ENCODE measurements at regions not wholly inside any gene's neighbourhood (a gene's known extent, or its start where the extent isn't known, plus 50 kb on each side); places are given as distances from the start of the nearest gene placed in this dataset.

DNA sequence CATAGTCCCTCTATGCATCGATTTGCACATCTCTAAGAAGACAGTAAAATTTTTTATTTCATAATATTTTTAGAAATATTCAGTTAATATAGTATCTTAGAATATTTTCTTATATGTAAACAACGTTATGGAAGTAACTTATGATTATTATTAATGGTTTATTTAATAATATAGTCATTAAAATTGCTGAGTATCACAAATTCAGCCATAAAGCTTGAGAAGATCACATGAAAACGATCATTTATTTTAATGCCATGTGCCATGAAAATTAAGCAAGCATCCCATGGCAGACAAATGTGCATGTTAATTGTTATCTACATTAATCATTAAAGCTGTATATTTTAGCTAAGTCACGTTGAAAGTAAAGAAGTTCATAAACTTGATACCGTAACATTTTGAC, 907.1 kb downstream of the KCNT2 start:
- H3K27ac ChIP-seq (ENCODE audit: low read depth, low read length): no peak overlapping the region
- 88 to 96% methylated on average over 3 to 4 of the region's 5 CpGs for WGBS, 2 experiments (ENCODE audit: insufficient coverage in 1 of 2, insufficient read length in 1 of 2)
- Mint-ChIP-seq H3K9me3 (no peaks in the 10 kb centered on the region), H3K36me3 (ENCODE audit: low read depth) (no peaks in the 10 kb centered on the region), H3K27me3 (ENCODE audit: insufficient read depth) (no peaks in the 10 kb centered on the region), H3K4me3 (no peak overlapping the region), H3K4me1 (no peaks in the 10 kb centered on the region), H3K27ac (no peak overlapping the region)
- no peak overlapping the region for H3K9ac ChIP-seq (ENCODE audit: extremely low read depth, low read length, poor library complexity, severe bottlenecking)
- no peaks in the 10 kb centered on the region for H3K4me1 ChIP-seq (ENCODE audit: control insufficient read depth, insufficient read depth, low read length)
- H3K4me3 ChIP-seq (ENCODE audit: low read length): no peak overlapping the region
- H3K36me3 ChIP-seq (ENCODE audit: control insufficient read depth, insufficient read depth, low read length): no peaks in the 10 kb centered on the region
- H3K27me3 ChIP-seq (ENCODE audit: control insufficient read depth, insufficient read depth, low read length, poor library complexity, severe bottlenecking): no peaks in the 10 kb centered on the region
- H3K9me3 ChIP-seq (ENCODE audit: control insufficient read depth, low read length): no peaks in the 10 kb centered on the region
- no peak for DNase-seq
- TF ChIP-seq, protein P1, sequence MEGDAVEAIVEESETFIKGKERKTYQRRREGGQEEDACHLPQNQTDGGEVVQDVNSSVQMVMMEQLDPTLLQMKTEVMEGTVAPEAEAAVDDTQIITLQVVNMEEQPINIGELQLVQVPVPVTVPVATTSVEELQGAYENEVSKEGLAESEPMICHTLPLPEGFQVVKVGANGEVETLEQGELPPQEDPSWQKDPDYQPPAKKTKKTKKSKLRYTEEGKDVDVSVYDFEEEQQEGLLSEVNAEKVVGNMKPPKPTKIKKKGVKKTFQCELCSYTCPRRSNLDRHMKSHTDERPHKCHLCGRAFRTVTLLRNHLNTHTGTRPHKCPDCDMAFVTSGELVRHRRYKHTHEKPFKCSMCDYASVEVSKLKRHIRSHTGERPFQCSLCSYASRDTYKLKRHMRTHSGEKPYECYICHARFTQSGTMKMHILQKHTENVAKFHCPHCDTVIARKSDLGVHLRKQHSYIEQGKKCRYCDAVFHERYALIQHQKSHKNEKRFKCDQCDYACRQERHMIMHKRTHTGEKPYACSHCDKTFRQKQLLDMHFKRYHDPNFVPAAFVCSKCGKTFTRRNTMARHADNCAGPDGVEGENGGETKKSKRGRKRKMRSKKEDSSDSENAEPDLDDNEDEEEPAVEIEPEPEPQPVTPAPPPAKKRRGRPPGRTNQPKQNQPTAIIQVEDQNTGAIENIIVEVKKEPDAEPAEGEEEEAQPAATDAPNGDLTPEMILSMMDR (conservative IDR thresholded peaks at IDR 0.05): no peak

DNA sequence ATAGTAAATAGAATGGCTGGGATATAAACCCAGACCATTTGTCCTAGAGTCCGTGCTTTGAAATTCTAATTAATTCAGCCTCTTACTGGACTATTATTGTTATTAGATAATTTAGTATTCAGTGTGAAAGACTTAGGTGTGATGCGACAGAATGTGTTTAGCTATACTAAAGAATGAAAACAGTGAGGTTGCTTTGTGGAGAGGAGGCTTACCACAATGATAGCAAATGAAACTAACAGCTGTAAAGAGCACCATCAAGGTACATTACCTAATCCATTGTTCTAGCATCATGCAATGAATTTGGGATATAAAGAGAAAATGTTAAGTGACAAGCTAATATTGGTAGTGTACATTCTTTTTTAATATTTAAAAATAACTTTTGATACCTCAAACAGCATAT, 911.1 kb downstream of the KCNT2 start:
- Histone ChIP-seq H3K27ac (ENCODE audit: low read depth, low read length) (no peak overlapping the region), H3K27me3 (ENCODE audit: control insufficient read depth, insufficient read depth, low read length, poor library complexity, severe bottlenecking) (no peaks in the 10 kb centered on the region), H3K4me1 (ENCODE audit: control insufficient read depth, insufficient read depth, low read length) (no peaks in the 10 kb centered on the region), H3K4me3 (ENCODE audit: low read length) (no peak overlapping the region), H3K9me3 (ENCODE audit: control insufficient read depth, low read length) (no peaks in the 10 kb centered on the region), H3K36me3 (ENCODE audit: control insufficient read depth, insufficient read depth, low read length) (no peaks in the 10 kb centered on the region), H3K9ac (ENCODE audit: extremely low read depth, low read length, poor library complexity, severe bottlenecking) (no peak overlapping the region)
- Mint-ChIP-seq H3K4me1 (no peaks in the 10 kb centered on the region), H3K4me3 (no peak overlapping the region), H3K27ac (no peak overlapping the region), H3K27me3 (ENCODE audit: insufficient read depth) (no peaks in the 10 kb centered on the region), H3K9me3 (no peaks in the 10 kb centered on the region), H3K36me3 (ENCODE audit: low read depth) (no peaks in the 10 kb centered on the region)
- TF ChIP-seq, protein P1 (conservative IDR thresholded peaks at IDR 0.05): no peak
- DNase-seq: no peak
- 83 to 89% methylated on average over 1 to 2 of the region's 2 CpGs for WGBS, 2 experiments (ENCODE audit: insufficient coverage in 1 of 2, insufficient read length in 1 of 2)

DNA sequence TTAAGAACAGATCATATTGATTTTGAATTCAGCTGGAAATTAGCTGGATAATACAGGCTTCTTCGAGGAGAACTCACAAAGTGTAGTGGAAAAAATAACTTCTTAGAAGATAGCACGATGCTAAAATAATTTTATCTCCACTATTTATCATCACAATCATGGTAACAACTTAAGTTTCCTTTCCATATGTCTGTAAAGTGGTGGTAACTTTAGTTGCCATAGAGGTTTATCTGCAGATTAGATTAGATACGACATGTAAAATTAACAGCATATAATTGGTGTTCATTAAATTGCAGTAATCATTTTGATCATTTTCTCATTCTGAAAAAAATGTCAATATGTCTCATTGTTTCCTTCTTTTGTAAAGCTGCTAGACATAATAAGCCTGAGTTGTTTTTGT, 921.5 kb downstream of the KCNT2 start:
- DNase-seq: no peak
- Histone ChIP-seq H3K4me3 (ENCODE audit: low read length) (no peak overlapping the region), H3K27me3 (ENCODE audit: control insufficient read depth, insufficient read depth, low read length, poor library complexity, severe bottlenecking) (no peaks in the 10 kb centered on the region), H3K27ac (ENCODE audit: low read depth, low read length) (no peak overlapping the region), H3K36me3 (ENCODE audit: control insufficient read depth, insufficient read depth, low read length) (no peaks in the 10 kb centered on the region), H3K9ac (ENCODE audit: extremely low read depth, low read length, poor library complexity, severe bottlenecking) (no peak overlapping the region), H3K9me3 (ENCODE audit: control insufficient read depth, low read length) (no peaks in the 10 kb centered on the region), H3K4me1 (ENCODE audit: control insufficient read depth, insufficient read depth, low read length) (no peaks in the 10 kb centered on the region)
- no peaks in the 10 kb centered on the region for H3K27me3 Mint-ChIP-seq (ENCODE audit: insufficient read depth)
- H3K4me1 Mint-ChIP-seq: no peaks in the 10 kb centered on the region
- no peaks in the 10 kb centered on the region for H3K36me3 Mint-ChIP-seq (ENCODE audit: low read depth)
- no peak overlapping the region for H3K4me3 Mint-ChIP-seq
- no peaks in the 10 kb centered on the region for H3K9me3 Mint-ChIP-seq
- TF ChIP-seq, protein P1 (conservative IDR thresholded peaks at IDR 0.05): no peak
- WGBS, 2 experiments (ENCODE audit: insufficient coverage in 1 of 2, insufficient read length in 1 of 2): 98% methylated on average over 3 of the region's 3 CpGs; no CpG with 5 or more reads in 1 of the 2 experiments
- H3K27ac Mint-ChIP-seq: no peak overlapping the region
